H1 (cell line): ENCODE measurements at regions not wholly inside any gene's neighbourhood (a gene's known extent, or its start where the extent isn't known, plus 50 kb on each side); places are given as distances from the start of the nearest gene placed in this dataset.

Experiments
- CTCF ChIA-PET: fragments of 300-600 bp; sonication (Branson Sonifier 250); formaldehyde crosslinking; loops from one replicate; lab custom pipeline; 2021; ENCODE audit not compliant: partially characterized antibody; lab: Charles Lee
- POLR2A ChIA-PET: fragments of 300-600 bp; sonication (Branson Sonifier 250); formaldehyde crosslinking; loops from one replicate; lab custom pipeline; 2021; ENCODE audit warnings: inconsistent platforms; ENCODE audit not compliant: partially characterized antibody; lab: Charles Lee
- DNase-seq, 2 experiments: peaks; one replicate each; pipeline versions ENCODE4 v3.0.0 to v3.0.0-alpha.2; 2010 to 2022; ENCODE audit warnings: low spot score in 2 of 2, low read depth in 1 of 2, mixed read lengths in 1 of 2
- FAIRE-seq: peaks from 2 replicates; lab custom pipeline; 2011; peaks lifted over from hg19 to GRCh38; lab: Jason Lieb, UNC
- H2AFZ ChIP-seq: 2 replicates; pipeline ENCODE4 v1.8.1; 2012; ENCODE audit warnings: low read length, inconsistent platforms
- H2AK5ac ChIP-seq: 2 replicates; pipeline ENCODE4 v1.6.1; 2013; ENCODE audit warnings: low read depth, low read length
- H2BK120ac ChIP-seq: replicated peaks from 2 replicates; pipeline ENCODE3; 2013; ENCODE audit warnings: low read depth, low read length, inconsistent platforms
- H2BK12ac ChIP-seq: 2 replicates; pipeline ENCODE4 v1.6.1; 2013; ENCODE audit warnings: low read depth, low read length
- H2BK15ac ChIP-seq: 2 replicates; pipeline ENCODE4 v1.6.1; 2013; ENCODE audit warnings: low read length
- H2BK20ac ChIP-seq: 2 replicates; pipeline ENCODE4 v1.6.1; 2013; ENCODE audit warnings: low read length
- H2BK5ac ChIP-seq: 2 replicates; pipeline ENCODE4 v1.6.1; 2013; ENCODE audit warnings: low read depth, low read length
- H3K14ac ChIP-seq: 2 replicates; pipeline ENCODE4 v1.6.1; 2013; ENCODE audit warnings: inconsistent platforms; ENCODE audit not compliant: insufficient read length
- H3K18ac ChIP-seq: 2 replicates; pipeline ENCODE4 v1.6.1; 2013; ENCODE audit warnings: low read length; ENCODE audit errors: extremely low read depth
- H3K23ac ChIP-seq: 2 replicates; pipeline ENCODE4 v1.6.1; 2013; ENCODE audit warnings: inconsistent platforms; ENCODE audit not compliant: insufficient read length
- H3K23me2 ChIP-seq: 2 replicates; pipeline ENCODE4 v1.6.1; 2013; ENCODE audit warnings: low read depth, low read length
- H3K27ac ChIP-seq: 2 replicates; pipeline ENCODE4 v1.6.1; 2011; ENCODE audit warnings: low read depth, low read length, inconsistent platforms
- H3K27me3 ChIP-seq, 4 experiments: replicated peaks in 1 of 4; 1 replicate in 1 of 4; 2 replicates in 3 of 4; pipeline versions ENCODE4 v1.6.1 to v1.8.1; 2011 to 2013; ENCODE audit warnings: low read length in 3 of 4, mild to moderate bottlenecking in 3 of 4, inconsistent platforms in 2 of 4, mixed read lengths in 2 of 4, moderate library complexity in 1 of 4; ENCODE audit not compliant: control insufficient read depth in 3 of 4, insufficient read depth in 3 of 4; ENCODE audit errors: extremely low read depth in 1 of 4
- H3K36me3 ChIP-seq, 4 experiments: 2 replicates each; pipeline versions ENCODE4 v1.6.1 to v1.8.1; 2011 to 2013; ENCODE audit warnings: mild to moderate bottlenecking in 4 of 4, low read length in 3 of 4, moderate library complexity in 2 of 4, control low read depth in 1 of 4, inconsistent platforms in 1 of 4; ENCODE audit not compliant: insufficient read depth in 4 of 4, control insufficient read depth in 2 of 4
- H3K4ac ChIP-seq: replicated peaks from 2 replicates; pipeline ENCODE3; 2013; ENCODE audit warnings: low read length, low read depth, mixed read lengths, inconsistent platforms; ENCODE audit not compliant: insufficient read length
- H3K4me1 ChIP-seq, 4 experiments: replicated peaks in 1 of 4; 1 replicate in 1 of 4; 2 replicates in 3 of 4; pipeline versions ENCODE4 v1.6.1 to v1.8.1; 2011 to 2013; ENCODE audit warnings: low read length in 3 of 4, inconsistent platforms in 2 of 4, mixed read lengths in 1 of 4; ENCODE audit not compliant: insufficient read depth in 4 of 4, control insufficient read depth in 3 of 4
- H3K4me2 ChIP-seq, 2 experiments: 2 replicates each; pipeline versions ENCODE4 v1.6.1 to v1.8.1; 2011 to 2013; ENCODE audit warnings: low read depth in 2 of 2, low read length in 2 of 2, control low read depth in 1 of 2, inconsistent platforms in 1 of 2, mild to moderate bottlenecking in 1 of 2; ENCODE audit not compliant: insufficient read depth in 1 of 2
- H3K4me3 ChIP-seq, 4 experiments: fragments of 200-600, 300-600 bp in 1 of 4; sonication (generic), shearing (Covaris generic), sonication (Bioruptor Twin) in 1 of 4; 2 replicates each; pipeline versions ENCODE4 v1.5.1 to v1.8.1; 2011 to 2016; ENCODE audit warnings: low read length in 4 of 4, low read depth in 3 of 4, control low read depth in 2 of 4, inconsistent platforms in 2 of 4, mild to moderate bottlenecking in 2 of 4, mixed read lengths in 1 of 4, moderate library complexity in 1 of 4; ENCODE audit not compliant: insufficient read depth in 2 of 4; ENCODE audit errors: extremely low read depth in 1 of 4
- H3K56ac ChIP-seq: replicated peaks from 2 replicates; pipeline ENCODE3; 2013; ENCODE audit warnings: low read depth, mild to moderate bottlenecking, mixed read lengths, low read length, inconsistent platforms; ENCODE audit not compliant: insufficient read length
- H3K79me1 ChIP-seq: 2 replicates; pipeline ENCODE4 v1.6.1; 2013; ENCODE audit warnings: low read depth, low read length, control low read depth
- H3K79me2 ChIP-seq, 2 experiments: 2 replicates each; pipeline versions ENCODE4 v1.6.1 to v1.8.1; 2012 to 2013; ENCODE audit warnings: low read length in 2 of 2, mild to moderate bottlenecking in 2 of 2, inconsistent platforms in 1 of 2; ENCODE audit not compliant: insufficient read depth in 2 of 2, control insufficient read depth in 1 of 2
- H3K9ac ChIP-seq, 4 experiments: replicated peaks in 1 of 4; 1 replicate in 1 of 4; 2 replicates in 3 of 4; pipeline versions ENCODE4 v1.6.1 to v1.8.1; 2011 to 2013; ENCODE audit warnings: low read depth in 3 of 4, low read length in 3 of 4, control low read depth in 2 of 4, mild to moderate bottlenecking in 2 of 4, moderate library complexity in 2 of 4, inconsistent platforms in 1 of 4; ENCODE audit errors: extremely low read depth in 1 of 4
- H3K9me3 ChIP-seq, 2 experiments: 2 replicates each; pipeline versions ENCODE4 v1.6.1 to v1.8.1; 2012 to 2013; ENCODE audit warnings: mild to moderate bottlenecking in 2 of 2, moderate library complexity in 2 of 2, control low read depth in 1 of 2, inconsistent platforms in 1 of 2, low read depth in 1 of 2, low read length in 1 of 2, mixed read lengths in 1 of 2; ENCODE audit not compliant: insufficient read depth in 2 of 2
- H4K20me1 ChIP-seq, 2 experiments: replicated peaks in 1 of 2; 2 replicates each; pipeline versions ENCODE3 to v1.8.1; 2011 to 2013; ENCODE audit warnings: inconsistent platforms in 2 of 2, low read length in 2 of 2, mild to moderate bottlenecking in 1 of 2; ENCODE audit not compliant: insufficient read depth in 2 of 2, control insufficient read depth in 1 of 2
- H4K5ac ChIP-seq: 2 replicates; pipeline ENCODE4 v1.6.1; 2013; ENCODE audit warnings: low read length, low read depth, mixed read lengths, inconsistent platforms; ENCODE audit not compliant: insufficient read length
- H4K8ac ChIP-seq: 2 replicates; pipeline ENCODE4 v1.8.0; 2013; ENCODE audit warnings: mild to moderate bottlenecking, moderate library complexity, low read length, inconsistent platforms; ENCODE audit not compliant: insufficient read depth; ENCODE audit errors: extremely low read depth
- H4K91ac ChIP-seq: replicated peaks from 2 replicates; pipeline ENCODE3; 2013; ENCODE audit warnings: low read length, mixed read lengths, inconsistent platforms; ENCODE audit not compliant: insufficient read length
- BCL11A ChIP-seq, 2 experiments: IDR thresholded peaks; one replicate each; pipeline ENCODE4 v1.6.1; 2011; ENCODE audit warnings: low read depth in 2 of 2, low read length in 2 of 2, mild to moderate bottlenecking in 2 of 2
- CHD1 ChIP-seq: IDR thresholded peaks from 2 replicates; pipeline ENCODE4 v1.6.1; 2012; ENCODE audit warnings: low read depth, low read length, improper control_type of control experiment
- TEAD4 ChIP-seq: IDR thresholded peaks from 2 replicates; pipeline ENCODE4 v1.6.1; 2012; ENCODE audit warnings: low read depth, low read length, inconsistent platforms, mixed read lengths
- WGBS, 2 experiments: shearing (Covaris generic) in 1 of 2; methylation state at CpG; one replicate each; pipeline versions ENCODE4 v1.1.6 to v1.1.7; 2013 to 2015; ENCODE audit warnings: low lambda C conversion rate in 2 of 2, mixed read lengths in 2 of 2, inconsistent platforms in 1 of 2, low coverage in 1 of 2, missing lambda C conversion rate in 1 of 2; ENCODE audit not compliant: insufficient replicate concordance in 2 of 2, insufficient coverage in 1 of 2, insufficient read length in 1 of 2; ENCODE audit errors: extremely low coverage in 1 of 2, missing lambda C conversion rate in 1 of 2; 5-methylcytosine and 5-hydroxymethylcytosine counted together

DNA sequence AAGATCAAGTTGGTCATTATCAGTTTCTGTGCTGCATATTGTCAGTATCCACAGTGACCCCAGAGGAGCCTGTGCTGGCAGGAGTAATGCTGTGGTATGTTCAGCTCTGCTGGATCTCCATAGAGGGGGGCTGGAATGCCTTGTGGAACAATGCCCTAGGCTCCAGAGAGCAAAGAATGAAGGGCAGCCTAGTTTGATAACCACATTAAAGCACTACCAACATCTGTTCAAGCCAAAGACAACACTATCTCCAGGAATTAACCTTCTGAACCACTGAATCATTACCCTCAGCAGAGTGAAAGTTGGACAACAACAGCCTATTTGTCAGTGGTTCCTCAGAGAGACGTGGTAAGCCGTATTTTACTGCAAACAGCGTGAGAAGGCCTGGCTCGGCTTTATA is 192.3 kb upstream of the CXorf66 start:
- Histone ChIP-seq H2BK15ac (no peak overlapping the region), H3K4ac (no peak overlapping the region), H4K8ac (no peak overlapping the region), H3K18ac (no peak overlapping the region), H3K9ac (no peak overlapping the region), H3K4me1 (no peaks in the 10 kb centered on the region), H4K20me1 (no peaks in the 10 kb centered on the region), H2BK20ac (no peak overlapping the region), H3K36me3 (no peaks in the 10 kb centered on the region), H3K27ac (no peak overlapping the region), H3K27me3 (no peaks in the 10 kb centered on the region), H3K9me3 (no peaks in the 10 kb centered on the region), H2BK5ac (no peak overlapping the region), H4K5ac (no peak overlapping the region), H3K56ac (no peak overlapping the region), H3K4me2 (no peak overlapping the region), H2AFZ (no peak overlapping the region; the same call in 1 of the 2 replicates), H3K4me3 (no peak overlapping the region), H3K14ac (no peak overlapping the region), H4K91ac (no peak overlapping the region), H3K23me2 (no peaks in the 10 kb centered on the region), H2AK5ac (no peak overlapping the region), H3K23ac (no peak overlapping the region), H2BK120ac (no peak overlapping the region), H2BK12ac (no peak overlapping the region), H3K79me2 (no peaks in the 10 kb centered on the region), H3K79me1 (no peaks in the 10 kb centered on the region)
- 96% methylated on average over 4 of the region's 4 CpGs; no CpG with 5 or more reads in 1 of the 2 experiments for WGBS, 2 experiments
- ChIA-PET CTCF (no interaction called here), POLR2A (no interaction called here)
- no peak for TF ChIP-seq BCL11A (IDR thresholded peaks at IDR 0.05; ENCODE audit: low read depth in 2 of 2, low read length in 2 of 2)
- TF ChIP-seq TEAD4: peak; percentile 43; the same call in 1 of the 2 replicates
- TF ChIP-seq CHD1: no peak
- no peak for DNase-seq
- FAIRE-seq: peak; percentile 79
